ENCODE measurements at regions not wholly inside any gene's neighbourhood (a gene's known extent, or its start where the extent isn't known, plus 50 kb on each side); places are given as distances from the start of the nearest gene placed in this dataset.

GRCh38 chr10:123559823-123560092, 106.4 kb upstream of the GPR26 start:
- TF ChIP-seq SMC3 (IDR thresholded peaks at IDR 0.05): no peak
- TF ChIP-seq CTCF (IDR thresholded peaks at IDR 0.05): no peak
- TF ChIP-seq NFE2L2 (conservative IDR thresholded peaks at IDR 0.05; ENCODE audit: low read length): no peak
- no peak for TF ChIP-seq EP300 (IDR thresholded peaks at IDR 0.05)
- no peak for TF ChIP-seq FOSL2 (IDR thresholded peaks at IDR 0.05)
- TF ChIP-seq FOSL2 (CRISPR knock-in tag; IDR thresholded peaks at IDR 0.05): no peak
